Activated B cell treated with CpG ODN at 0.5 μM for 24 hours (primary cell): ENCODE measurements at regions not wholly inside any gene's neighbourhood (a gene's known extent, or its start where the extent isn't known, plus 50 kb on each side); places are given as distances from the start of the nearest gene placed in this dataset.

Source experiments
- ATAC-seq: fragments of 200-7000 bp; cut with Tn5 transposase; one replicate; pipeline ENCODE4 v1.10.0; 2021; ENCODE audit warnings: low read depth, mild to moderate bottlenecking, moderate library complexity
- CTCF ChIA-PET: fragments of 350-600 bp; sonication (Branson Sonifier 250); formaldehyde crosslinking; loops from one replicate; lab custom pipeline; 2021; ENCODE audit warnings: antibody characterized with exemption; lab: Charles Lee
- POLR2A ChIA-PET: fragments of 350-600 bp; sonication (Branson Sonifier 250); formaldehyde crosslinking; loops from one replicate; lab custom pipeline; 2021; ENCODE audit warnings: antibody characterized with exemption; lab: Charles Lee
- DNase-seq: peaks from one replicate; pipeline ENCODE4 v3.0.0; 2022
- H3K27ac Mint-ChIP-seq: one replicate; pipeline ENCODE4 v1.8.0; 2020; ENCODE audit warnings: mixed read lengths
- H3K27me3 Mint-ChIP-seq: one replicate; pipeline ENCODE4 v1.8.0; 2021; ENCODE audit warnings: mixed read lengths
- H3K36me3 Mint-ChIP-seq: one replicate; pipeline ENCODE4 v1.8.0; 2021; ENCODE audit warnings: low read depth, mixed read lengths
- H3K4me1 Mint-ChIP-seq: one replicate; pipeline ENCODE4 v1.8.0; 2021; ENCODE audit warnings: mixed read lengths
- H3K4me3 Mint-ChIP-seq: one replicate; pipeline ENCODE4 v1.8.0; 2020; ENCODE audit warnings: mild to moderate bottlenecking, mixed read lengths
- H3K9me3 Mint-ChIP-seq: one replicate; pipeline ENCODE4 v1.8.0; 2020; ENCODE audit warnings: mixed read lengths
- intact Hi-C: fragments of 100-400 bp; cut with micrococcal nuclease; formaldehyde crosslinking; loops from one replicate; pipeline ENCODE4 v1.15.1; 2024
- TF ChIP-seq, protein P1 (sequence below): fragments of 200-600 bp; IDR thresholded peaks from one replicate; pipeline ENCODE4 v1.8.0; 2022; ENCODE audit warnings: antibody characterized with exemption, mild to moderate bottlenecking

DNA sequence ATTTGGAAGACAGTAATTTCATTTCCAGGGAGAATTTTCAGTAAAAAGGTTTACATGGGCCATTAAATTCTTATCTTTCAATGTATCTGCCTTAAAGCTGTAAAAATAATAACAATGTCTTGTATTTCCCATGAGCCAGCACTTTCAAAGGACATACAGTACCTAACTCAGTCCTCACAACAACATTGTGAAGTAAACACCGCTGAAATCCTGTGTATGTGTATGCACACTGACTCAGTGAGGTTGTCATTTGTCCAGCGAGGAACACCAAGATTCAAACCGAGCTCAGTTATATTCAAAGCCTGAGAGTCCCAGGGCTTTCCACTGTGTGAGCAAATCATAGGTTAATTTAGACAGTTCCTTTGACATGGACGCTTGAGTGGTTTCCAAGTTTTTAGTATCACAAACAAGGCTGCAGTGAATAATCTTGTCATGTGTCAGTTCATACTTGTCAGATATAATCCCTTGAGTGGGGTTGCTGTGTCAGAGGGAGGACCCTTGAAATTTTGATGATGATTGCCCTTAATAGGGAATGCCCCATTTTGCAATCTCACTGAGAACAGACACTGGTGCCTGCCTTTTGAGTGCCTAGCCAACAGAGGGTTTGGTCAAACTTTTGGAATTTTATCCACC is 50.0 kb upstream of the SLC22A23 start:
- TF ChIP-seq, protein P1, sequence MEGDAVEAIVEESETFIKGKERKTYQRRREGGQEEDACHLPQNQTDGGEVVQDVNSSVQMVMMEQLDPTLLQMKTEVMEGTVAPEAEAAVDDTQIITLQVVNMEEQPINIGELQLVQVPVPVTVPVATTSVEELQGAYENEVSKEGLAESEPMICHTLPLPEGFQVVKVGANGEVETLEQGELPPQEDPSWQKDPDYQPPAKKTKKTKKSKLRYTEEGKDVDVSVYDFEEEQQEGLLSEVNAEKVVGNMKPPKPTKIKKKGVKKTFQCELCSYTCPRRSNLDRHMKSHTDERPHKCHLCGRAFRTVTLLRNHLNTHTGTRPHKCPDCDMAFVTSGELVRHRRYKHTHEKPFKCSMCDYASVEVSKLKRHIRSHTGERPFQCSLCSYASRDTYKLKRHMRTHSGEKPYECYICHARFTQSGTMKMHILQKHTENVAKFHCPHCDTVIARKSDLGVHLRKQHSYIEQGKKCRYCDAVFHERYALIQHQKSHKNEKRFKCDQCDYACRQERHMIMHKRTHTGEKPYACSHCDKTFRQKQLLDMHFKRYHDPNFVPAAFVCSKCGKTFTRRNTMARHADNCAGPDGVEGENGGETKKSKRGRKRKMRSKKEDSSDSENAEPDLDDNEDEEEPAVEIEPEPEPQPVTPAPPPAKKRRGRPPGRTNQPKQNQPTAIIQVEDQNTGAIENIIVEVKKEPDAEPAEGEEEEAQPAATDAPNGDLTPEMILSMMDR: no peak
- no peak overlapping the region for H3K27ac Mint-ChIP-seq
- H3K4me1 Mint-ChIP-seq: no peaks in the 10 kb centered on the region
- peaks cover 11% of the 10 kb centered on the region for H3K27me3 Mint-ChIP-seq
- POLR2A ChIA-PET: no interaction called here
- CTCF ChIA-PET: no interaction called here
- H3K9me3 Mint-ChIP-seq: peaks cover 4% of the 10 kb centered on the region
- DNase-seq (no peak), ATAC-seq (no peak)
- no peaks in the 10 kb centered on the region for H3K36me3 Mint-ChIP-seq
- intact Hi-C loops: no loop called here
- no peak overlapping the region for H3K4me3 Mint-ChIP-seq
